ENCODE measurements at regions not wholly inside any gene's neighbourhood (a gene's known extent, or its start where the extent isn't known, plus 50 kb on each side); places are given as distances from the start of the nearest gene placed in this dataset.
A peak's percentile ranks its signal among the peaks of the same experiment; 100 is the strongest.
"Not testable (repeated sequence)": the region's sequence is repeated elsewhere in the genome, so short reads cannot be mapped to it uniquely, and the experiment has no call there.

DNA sequence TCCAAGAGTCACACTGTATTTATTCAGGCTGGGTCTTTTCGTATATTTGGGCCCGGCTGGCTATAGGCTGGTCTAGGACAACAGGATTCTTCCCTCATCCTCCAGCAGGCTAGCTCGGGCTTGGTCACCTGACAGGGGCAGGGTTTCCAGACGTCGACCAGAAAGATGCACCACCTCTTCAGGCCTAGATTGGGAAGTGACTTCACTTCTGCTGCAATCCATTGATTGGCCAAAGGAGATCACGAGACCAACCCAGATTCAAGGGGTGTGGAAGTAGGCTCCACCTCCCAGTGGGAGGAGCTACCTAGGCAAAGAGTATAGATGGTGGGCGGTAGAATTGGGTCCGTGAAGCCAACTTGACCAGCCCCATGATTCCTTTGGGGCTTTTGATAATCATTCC is 167.5 kb downstream of the GOSR1 start:
- H3K27me3 ChIP-seq (ENCODE audit: control insufficient read depth in 1 of 2, insufficient read depth in 2 of 2, low read length in 2 of 2); intact Hi-C loops (cut with micrococcal nuclease; ENCODE audit: unreplicated experiment); H3K27ac ChIP-seq (ENCODE audit: extremely low read length, insufficient read depth, low read length); H3K79me2 ChIP-seq (ENCODE audit: insufficient read depth, low read length); H3K9ac ChIP-seq (ENCODE audit: insufficient read depth, low read depth, low read length); H3K4me2 ChIP-seq (ENCODE audit: low read depth, low read length); DNase-seq (ENCODE audit: low spot score); H3K36me3 ChIP-seq (replicated peaks in 1 of 2; ENCODE audit: control insufficient read depth in 1 of 2, insufficient read depth in 2 of 2, low read length in 2 of 2); H3K4me1 ChIP-seq (ENCODE audit: insufficient read depth, low read length); CTCF ChIA-PET (ENCODE audit: low intra/inter-chr PET ratio, low total read pairs); BruUV-seq (replicated peaks); POLR2A ChIA-PET; H2AFZ ChIP-seq (ENCODE audit: low read length); H4K20me1 ChIP-seq (ENCODE audit: insufficient read depth, low read length); H3K9me3 ChIP-seq (ENCODE audit: low read length); in situ Hi-C loops (cut with HindIII; ENCODE audit: extremely low pct_ligation_motif_present, low pct_unique_long_range_greater_than_20kb); H3K4me3 ChIP-seq (replicated peaks in 1 of 3; ENCODE audit: insufficient read depth in 1 of 3, low read depth in 2 of 3, low read length in 3 of 3): not testable (repeated sequence)
- FAIRE-seq: peak; percentile 77
- WGBS (ENCODE audit: low lambda C conversion rate): no CpG with 5 or more reads among the region's 8 CpGs
- peak; percentile 81 for ATAC-seq

DNA sequence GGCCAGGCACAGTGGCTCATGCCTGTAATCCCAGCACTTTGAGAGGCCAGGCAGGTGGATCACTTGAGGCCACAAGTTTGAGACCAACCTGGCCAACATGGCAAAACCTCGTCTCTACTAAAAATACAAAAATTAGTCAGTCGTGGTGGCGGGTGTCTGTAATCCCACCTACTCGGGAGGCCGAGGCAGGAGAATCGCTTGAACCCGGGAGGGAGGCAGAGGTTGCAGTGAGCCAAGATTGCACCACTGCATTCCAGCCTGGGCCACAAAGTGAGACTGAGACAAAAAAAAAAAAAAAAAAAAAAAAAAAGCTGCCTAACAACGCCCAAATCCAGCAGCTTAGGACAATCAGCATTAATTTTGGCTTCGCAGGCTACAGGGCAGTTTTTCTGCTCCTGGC is 167.1 kb downstream of the GOSR1 start:
- BruUV-seq (replicated peaks); H3K36me3 ChIP-seq (replicated peaks in 1 of 2; ENCODE audit: control insufficient read depth in 1 of 2, insufficient read depth in 2 of 2, low read length in 2 of 2); H3K4me2 ChIP-seq (ENCODE audit: low read depth, low read length); H3K4me1 ChIP-seq (ENCODE audit: insufficient read depth, low read length); H3K9me3 ChIP-seq (ENCODE audit: low read length); intact Hi-C loops (cut with micrococcal nuclease; ENCODE audit: unreplicated experiment); H3K27me3 ChIP-seq (ENCODE audit: control insufficient read depth in 1 of 2, insufficient read depth in 2 of 2, low read length in 2 of 2); in situ Hi-C loops (cut with HindIII; ENCODE audit: extremely low pct_ligation_motif_present, low pct_unique_long_range_greater_than_20kb); ATAC-seq; H2AFZ ChIP-seq (ENCODE audit: low read length); H4K20me1 ChIP-seq (ENCODE audit: insufficient read depth, low read length); FAIRE-seq; H3K9ac ChIP-seq (ENCODE audit: insufficient read depth, low read depth, low read length); POLR2A ChIA-PET; H3K4me3 ChIP-seq (replicated peaks in 1 of 3; ENCODE audit: insufficient read depth in 1 of 3, low read depth in 2 of 3, low read length in 3 of 3); DNase-seq (ENCODE audit: low spot score); CTCF ChIA-PET (ENCODE audit: low intra/inter-chr PET ratio, low total read pairs); H3K79me2 ChIP-seq (ENCODE audit: insufficient read depth, low read length); H3K27ac ChIP-seq (ENCODE audit: extremely low read length, insufficient read depth, low read length): not testable (repeated sequence)
- TF ChIP-seq, protein P1, sequence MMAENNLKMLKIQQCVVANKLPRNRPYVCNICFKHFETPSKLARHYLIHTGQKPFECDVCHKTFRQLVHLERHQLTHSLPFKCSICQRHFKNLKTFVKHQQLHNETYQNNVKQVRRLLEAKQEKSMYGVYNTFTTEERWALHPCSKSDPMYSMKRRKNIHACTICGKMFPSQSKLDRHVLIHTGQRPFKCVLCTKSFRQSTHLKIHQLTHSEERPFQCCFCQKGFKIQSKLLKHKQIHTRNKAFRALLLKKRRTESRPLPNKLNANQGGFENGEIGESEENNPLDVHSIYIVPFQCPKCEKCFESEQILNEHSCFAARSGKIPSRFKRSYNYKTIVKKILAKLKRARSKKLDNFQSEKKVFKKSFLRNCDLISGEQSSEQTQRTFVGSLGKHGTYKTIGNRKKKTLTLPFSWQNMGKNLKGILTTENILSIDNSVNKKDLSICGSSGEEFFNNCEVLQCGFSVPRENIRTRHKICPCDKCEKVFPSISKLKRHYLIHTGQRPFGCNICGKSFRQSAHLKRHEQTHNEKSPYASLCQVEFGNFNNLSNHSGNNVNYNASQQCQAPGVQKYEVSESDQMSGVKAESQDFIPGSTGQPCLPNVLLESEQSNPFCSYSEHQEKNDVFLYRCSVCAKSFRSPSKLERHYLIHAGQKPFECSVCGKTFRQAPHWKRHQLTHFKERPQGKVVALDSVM (CRISPR knock-in tag; IDR thresholded peaks at IDR 0.05): peak; percentile 54; the same call in 1 of the 2 replicates
- 13% methylated on average over 9 of the region's 9 CpGs for whole genome bisulfite sequencing (ENCODE audit: low lambda C conversion rate)
